ENCODE measurements at regions not wholly inside any gene's neighbourhood (a gene's known extent, or its start where the extent isn't known, plus 50 kb on each side); places are given as distances from the start of the nearest gene placed in this dataset.

DNA sequence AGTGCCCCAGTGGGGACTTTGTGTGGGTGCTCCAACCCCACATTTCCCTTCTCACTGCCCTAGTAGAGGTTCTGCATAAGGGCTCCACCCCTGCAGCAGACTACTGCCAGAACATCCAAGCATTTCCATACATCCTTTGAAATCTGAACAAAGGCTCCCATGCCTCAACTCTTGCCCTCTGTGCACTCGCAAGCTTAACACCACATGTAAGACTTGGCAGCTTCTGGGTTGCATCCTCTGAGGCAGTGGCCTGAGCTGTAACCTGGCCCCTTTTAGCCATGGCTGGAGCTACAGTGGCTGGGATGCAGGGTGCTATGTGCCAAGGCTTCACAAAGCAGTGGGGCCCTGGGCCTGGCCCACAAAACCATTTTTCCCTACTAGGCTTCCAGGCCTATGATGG, 128.9 kb downstream of the TYW3 start:
- H4K20me1 ChIP-seq (ENCODE audit: insufficient read depth): no peaks in the 10 kb centered on the region
- H3K4me3 ChIP-seq (replicated peaks in 1 of 2; ENCODE audit: low read depth in 1 of 2, low read length in 2 of 2): no peak overlapping the region
- H3K9me2 ChIP-seq (ENCODE audit: insufficient read depth): no peaks in the 10 kb centered on the region
- RAD21 ChIA-PET (ENCODE audit: low non-redundant PET in 1 of 2, low total read pairs in 2 of 2, uncharacterized antibody in 2 of 2, unreplicated experiment in 2 of 2): no interaction called here
- no peak overlapping the region for H2AFZ ChIP-seq (ENCODE audit: low read depth, low read length, poor library complexity, severe bottlenecking)
- DNase-seq (ENCODE audit: low read depth, low spot score): no peak
- no peak for ATAC-seq
- no peaks in the 10 kb centered on the region for H3K36me3 ChIP-seq (ENCODE audit: control insufficient read depth in 1 of 2, insufficient read depth in 2 of 2, low read length in 2 of 2)
- CTCF ChIA-PET: no interaction called here
- no peak overlapping the region for H3K9ac ChIP-seq (ENCODE audit: low read length)
- peaks cover 6% of the 10 kb centered on the region; the same call in 1 of the 2 replicates for H3K27me3 ChIP-seq (ENCODE audit: insufficient read depth, low read length)
- H3K79me2 ChIP-seq (ENCODE audit: insufficient read depth, low read length): no peaks in the 10 kb centered on the region
- H3K4me1 ChIP-seq (ENCODE audit: control insufficient read depth in 1 of 2, insufficient read depth in 2 of 2, low read length in 2 of 2): no peaks in the 10 kb centered on the region
- no peak overlapping the region for H3K4me2 ChIP-seq (ENCODE audit: low read length)
- no TSS peak for BruUV-seq (replicated peaks)
- TF ChIP-seq SIN3A (IDR thresholded peaks at IDR 0.05; ENCODE audit: low read depth) (no peak), REST (IDR thresholded peaks at IDR 0.05; ENCODE audit: low read depth) (no peak), TCF7L2 (IDR thresholded peaks at IDR 0.05; ENCODE audit: borderline replicate concordance, extremely low read depth, insufficient read depth, insufficient read length) (no peak), ELF1 (IDR thresholded peaks at IDR 0.05; ENCODE audit: borderline replicate concordance, low read depth) (no peak), CEBPB (IDR thresholded peaks at IDR 0.05; ENCODE audit: low read depth) (no peak), POLR2AphosphoS5 (IDR thresholded peaks at IDR 0.05; ENCODE audit: low read depth, low read length) (no peak), FOSL1 (IDR thresholded peaks at IDR 0.05; ENCODE audit: low read depth) (no peak), ZNF274 (IDR thresholded peaks at IDR 0.05; ENCODE audit: low read depth, low read length) (no peak), ATF3 (IDR thresholded peaks at IDR 0.05) (no peak), EGR1 (IDR thresholded peaks at IDR 0.05; ENCODE audit: low read depth) (no peak), POLR2A (IDR thresholded peaks at IDR 0.05; ENCODE audit: borderline replicate concordance, extremely low read depth, insufficient read depth, insufficient read length) (no peak), RAD21 (IDR thresholded peaks at IDR 0.05; ENCODE audit: low read depth) (no peak), SP1 (IDR thresholded peaks at IDR 0.05; ENCODE audit: low read depth) (no peak), CBX3 (IDR thresholded peaks at IDR 0.05; ENCODE audit: low read depth) (no peak), JUND (IDR thresholded peaks at IDR 0.05) (no peak), EZH2 (IDR thresholded peaks at IDR 0.05) (no peak), ZFX (IDR thresholded peaks at IDR 0.05) (no peak), EZH2phosphoT487 (IDR thresholded peaks at IDR 0.05; ENCODE audit: borderline replicate concordance) (no peak)
- TF ChIP-seq, protein P1, sequence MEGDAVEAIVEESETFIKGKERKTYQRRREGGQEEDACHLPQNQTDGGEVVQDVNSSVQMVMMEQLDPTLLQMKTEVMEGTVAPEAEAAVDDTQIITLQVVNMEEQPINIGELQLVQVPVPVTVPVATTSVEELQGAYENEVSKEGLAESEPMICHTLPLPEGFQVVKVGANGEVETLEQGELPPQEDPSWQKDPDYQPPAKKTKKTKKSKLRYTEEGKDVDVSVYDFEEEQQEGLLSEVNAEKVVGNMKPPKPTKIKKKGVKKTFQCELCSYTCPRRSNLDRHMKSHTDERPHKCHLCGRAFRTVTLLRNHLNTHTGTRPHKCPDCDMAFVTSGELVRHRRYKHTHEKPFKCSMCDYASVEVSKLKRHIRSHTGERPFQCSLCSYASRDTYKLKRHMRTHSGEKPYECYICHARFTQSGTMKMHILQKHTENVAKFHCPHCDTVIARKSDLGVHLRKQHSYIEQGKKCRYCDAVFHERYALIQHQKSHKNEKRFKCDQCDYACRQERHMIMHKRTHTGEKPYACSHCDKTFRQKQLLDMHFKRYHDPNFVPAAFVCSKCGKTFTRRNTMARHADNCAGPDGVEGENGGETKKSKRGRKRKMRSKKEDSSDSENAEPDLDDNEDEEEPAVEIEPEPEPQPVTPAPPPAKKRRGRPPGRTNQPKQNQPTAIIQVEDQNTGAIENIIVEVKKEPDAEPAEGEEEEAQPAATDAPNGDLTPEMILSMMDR (IDR thresholded peaks at IDR 0.05 in 2 of 3, conservative IDR thresholded peaks at IDR 0.05 in 1 of 3; ENCODE audit: borderline replicate concordance in 1 of 3, insufficient read depth in 1 of 3, low read depth in 2 of 3, low read length in 2 of 3): no peak
- TF ChIP-seq, protein P2, sequence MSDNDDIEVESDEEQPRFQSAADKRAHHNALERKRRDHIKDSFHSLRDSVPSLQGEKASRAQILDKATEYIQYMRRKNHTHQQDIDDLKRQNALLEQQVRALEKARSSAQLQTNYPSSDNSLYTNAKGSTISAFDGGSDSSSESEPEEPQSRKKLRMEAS (IDR thresholded peaks at IDR 0.05): no peak
- intact Hi-C loops (cut with micrococcal nuclease): no loop called here
- H3K27ac ChIP-seq (ENCODE audit: low read depth, low read length): no peak overlapping the region
- POLR2A ChIA-PET: no interaction called here
- H3K9me3 ChIP-seq (ENCODE audit: control insufficient read depth in 1 of 2, insufficient read depth in 1 of 2, low read depth in 1 of 2, low read length in 2 of 2): no peaks in the 10 kb centered on the region

Data from HCT116 (cell line).